ENCODE measurements at regions not wholly inside any gene's neighbourhood (a gene's known extent, or its start where the extent isn't known, plus 50 kb on each side); places are given as distances from the start of the nearest gene placed in this dataset.

DNA sequence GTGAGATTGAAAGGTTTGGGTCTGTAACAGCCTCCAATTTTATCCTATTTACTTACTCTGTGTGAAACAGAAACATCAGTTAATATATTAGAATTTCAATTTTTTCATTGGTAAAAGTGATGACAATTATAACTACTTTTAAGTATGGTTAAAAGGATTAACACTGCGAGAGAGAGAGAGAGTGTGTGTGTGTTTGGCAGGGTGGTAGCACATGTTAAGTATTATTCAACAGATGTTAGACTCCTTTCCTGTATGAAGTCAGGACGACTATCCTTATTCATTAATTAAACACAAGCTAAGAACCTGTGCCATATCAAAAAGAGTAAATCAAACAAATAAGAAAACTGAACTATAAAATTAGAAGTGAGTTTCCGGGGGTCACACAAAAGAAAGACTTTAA is 662.5 kb downstream of the PLPP3 start:
- TF ChIP-seq CTCF (IDR thresholded peaks at IDR 0.05), result no peak
- no peak for DNase-seq (ENCODE audit: low spot score)
- Histone ChIP-seq H3K27ac (no peak overlapping the region), H3K27me3 (no peaks in the 10 kb centered on the region), H3K4me1 (peaks cover 0 to 10% of the 10 kb centered on the region in 2 donors), H3K36me3 (no peaks in the 10 kb centered on the region), H3K4me3 (no peak overlapping the region), H3K9me3 (no peaks in the 10 kb centered on the region)

DNA sequence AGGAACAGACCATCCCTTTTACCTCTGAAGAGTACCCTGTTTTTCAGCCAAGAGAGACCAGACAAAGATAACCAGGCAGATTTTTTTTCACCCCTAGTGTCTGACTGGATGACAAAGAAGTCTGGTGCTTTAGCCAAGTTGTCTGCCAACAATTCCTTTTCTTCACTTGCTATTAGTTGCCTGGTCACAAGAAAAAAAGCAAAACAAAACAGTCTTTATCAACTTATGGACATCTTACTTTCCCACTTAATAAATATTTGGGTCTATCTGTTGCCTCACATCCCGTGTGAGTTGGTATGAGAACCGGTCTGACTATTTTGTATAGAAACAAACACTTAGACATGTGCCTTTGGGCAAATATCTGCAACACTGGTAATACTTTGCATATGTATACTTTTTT is 662.9 kb downstream of the PLPP3 start:
- Histone ChIP-seq H3K4me1 (peaks cover 0 to 10% of the 10 kb centered on the region in 2 donors), H3K9me3 (no peaks in the 10 kb centered on the region), H3K27me3 (no peaks in the 10 kb centered on the region), H3K27ac (no peak overlapping the region), H3K36me3 (no peaks in the 10 kb centered on the region), H3K4me3 (no peak overlapping the region)
- TF ChIP-seq CTCF (IDR thresholded peaks at IDR 0.05), result no peak
- DNase-seq (ENCODE audit: low spot score), result no peak

DNA sequence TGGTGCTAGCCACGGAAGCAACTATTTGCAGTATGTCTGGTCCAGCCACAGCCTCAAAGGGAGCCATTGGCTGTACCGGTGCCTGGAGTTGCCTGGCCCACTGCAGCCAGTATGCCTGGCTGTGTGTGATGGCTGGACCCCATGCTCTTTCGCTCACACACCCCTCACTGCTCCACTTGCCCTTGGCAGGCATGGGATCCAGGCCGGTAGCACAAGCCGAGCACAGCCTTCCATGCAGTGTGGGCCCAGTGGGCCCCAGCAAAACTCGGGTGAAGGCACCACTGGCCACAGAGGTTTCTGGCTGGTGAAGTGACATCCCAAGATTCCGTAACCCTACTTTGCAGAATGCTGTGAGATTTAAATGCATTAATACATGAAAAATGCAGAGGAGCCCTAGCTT is 665.8 kb downstream of the PLPP3 start:
- Histone ChIP-seq H3K27me3 (no peaks in the 10 kb centered on the region), H3K4me1 (peaks cover 0 to 10% of the 10 kb centered on the region in 2 donors), H3K4me3 (no peak overlapping the region), H3K9me3 (no peaks in the 10 kb centered on the region), H3K36me3 (no peaks in the 10 kb centered on the region), H3K27ac (no peak overlapping the region)
- no peak for TF ChIP-seq CTCF (IDR thresholded peaks at IDR 0.05)
- no peak for DNase-seq (ENCODE audit: low spot score)

GRCh38 chr1:55912438-55912837 is 666.9 kb downstream of the PLPP3 start:
- no peak for DNase-seq (ENCODE audit: low spot score)
- no peak overlapping the region for H3K27ac ChIP-seq

GRCh38 chr1:55904541-55904940 is 674.8 kb downstream of the PLPP3 start:
- Histone ChIP-seq H3K36me3 (no peaks in the 10 kb centered on the region), H3K27me3 (no peaks in the 10 kb centered on the region), H3K4me3 (no peak overlapping the region), H3K4me1 (no peaks in the 10 kb centered on the region), H3K9me3 (peaks cover 0 to 13% of the 10 kb centered on the region in 2 donors), H3K27ac (no peak overlapping the region)
- no peak for TF ChIP-seq CTCF (IDR thresholded peaks at IDR 0.05)
- DNase-seq (ENCODE audit: low spot score), result no peak

More at GRCh38 chr1:55912438-55912837, 666.9 kb downstream of the PLPP3 start:
- no peaks in the 10 kb centered on the region for H3K36me3 ChIP-seq
- H3K27me3 ChIP-seq, result no peaks in the 10 kb centered on the region
- H3K4me3 ChIP-seq, result no peak overlapping the region
- TF ChIP-seq CTCF (IDR thresholded peaks at IDR 0.05), result no peak
- no peaks in the 10 kb centered on the region for H3K9me3 ChIP-seq
- peaks cover 0 to 10% of the 10 kb centered on the region in 2 donors for H3K4me1 ChIP-seq

GRCh38 chr1:55898181-55898580 is 681.2 kb downstream of the PLPP3 start:
- Histone ChIP-seq H3K9me3 (peaks cover 0 to 34% of the 10 kb centered on the region in 2 donors), H3K36me3 (no peaks in the 10 kb centered on the region), H3K27me3 (no peaks in the 10 kb centered on the region), H3K4me3 (no peak overlapping the region), H3K4me1 (no peaks in the 10 kb centered on the region), H3K27ac (no peak overlapping the region)
- no peak for DNase-seq (ENCODE audit: low spot score)
- TF ChIP-seq CTCF (IDR thresholded peaks at IDR 0.05), result no peak
